ENCODE measurements at regions not wholly inside any gene's neighbourhood (a gene's known extent, or its start where the extent isn't known, plus 50 kb on each side); places are given as distances from the start of the nearest gene placed in this dataset.

GRCh38 chr10:52434734-52435133 lies 120.7 kb downstream of the DKK1 start:
- 88 to 94% methylated on average over 3 to 11 of the region's 11 CpGs for WGBS, 2 donors (ENCODE audit: low coverage in 1 of 2)
- H3K4me3 ChIP-seq: no peak overlapping the region
- H3K27me3 ChIP-seq: no peaks in the 10 kb centered on the region
- in situ Hi-C loops (cut with MboI; ENCODE audit: low pct_ligation_motif_present in 1 of 4, low pct_unique_long_range_greater_than_20kb in 1 of 4, low sequenced_read_pairs in 3 of 4): no loop called here
- intact Hi-C loops (cut with DNase I; ENCODE audit: low total_unique reads): no loop called here
- no peak overlapping the region for H3K27ac ChIP-seq
- no peaks in the 10 kb centered on the region for H3K9me3 ChIP-seq
- TF ChIP-seq POLR2AphosphoS5 (IDR thresholded peaks at IDR 0.05) (no peak), CTCF (IDR thresholded peaks at IDR 0.05) (no peak), POLR2A (IDR thresholded peaks at IDR 0.05) (no peak), EP300 (IDR thresholded peaks at IDR 0.05; ENCODE audit: low read depth) (no peak)
- H3K4me1 ChIP-seq: no peaks in the 10 kb centered on the region
- DNase-seq: no peak
- H3K36me3 ChIP-seq: no peaks in the 10 kb centered on the region

GRCh38 chr10:52436664-52437063 lies 122.6 kb downstream of the DKK1 start:
- no peak overlapping the region for H3K27ac ChIP-seq
- TF ChIP-seq POLR2A (IDR thresholded peaks at IDR 0.05): no peak
- TF ChIP-seq POLR2AphosphoS5 (IDR thresholded peaks at IDR 0.05): no peak
- no peak for TF ChIP-seq EP300 (IDR thresholded peaks at IDR 0.05; ENCODE audit: low read depth)
- TF ChIP-seq CTCF (IDR thresholded peaks at IDR 0.05): no peak
- H3K4me1 ChIP-seq: no peaks in the 10 kb centered on the region
- no peak overlapping the region for H3K4me3 ChIP-seq
- in situ Hi-C loops (cut with MboI; ENCODE audit: low pct_ligation_motif_present in 1 of 4, low pct_unique_long_range_greater_than_20kb in 1 of 4, low sequenced_read_pairs in 3 of 4): no loop called here
- no peak for DNase-seq
- H3K9me3 ChIP-seq: no peaks in the 10 kb centered on the region
- no peaks in the 10 kb centered on the region for H3K27me3 ChIP-seq
- WGBS, 2 donors (ENCODE audit: low coverage in 1 of 2): 67 to 75% methylated on average over 5 of the region's 5 CpGs
- intact Hi-C loops (cut with DNase I; ENCODE audit: low total_unique reads): no loop called here
- H3K36me3 ChIP-seq: no peaks in the 10 kb centered on the region

- Histone ChIP-seq H3K9me3 (no peaks in the 10 kb centered on the region), H3K27ac (no peak overlapping the region), H3K4me1 (no peaks in the 10 kb centered on the region), H3K4me3 (no peak overlapping the region), H3K27me3 (no peaks in the 10 kb centered on the region), H3K36me3 (no peaks in the 10 kb centered on the region)
- WGBS, 2 donors (ENCODE audit: low coverage in 1 of 2): 53 to 57% methylated on average over 1 of the region's 1 CpG
- TF ChIP-seq CTCF (IDR thresholded peaks at IDR 0.05): no peak
- TF ChIP-seq POLR2AphosphoS5 (IDR thresholded peaks at IDR 0.05): no peak
- TF ChIP-seq POLR2A (IDR thresholded peaks at IDR 0.05): no peak
- TF ChIP-seq EP300 (IDR thresholded peaks at IDR 0.05; ENCODE audit: low read depth): no peak
- intact Hi-C loops (cut with DNase I; ENCODE audit: low total_unique reads): no loop called here
- in situ Hi-C loops (cut with MboI; ENCODE audit: low pct_ligation_motif_present in 1 of 4, low pct_unique_long_range_greater_than_20kb in 1 of 4, low sequenced_read_pairs in 3 of 4): no loop called here
- DNase-seq: no peak
These were observed 123.1 kb downstream of the DKK1 start for GRCh38 chr10:52437205-52437646.

- no peak overlapping the region for H3K27ac ChIP-seq
- H3K4me3 ChIP-seq: no peak overlapping the region
- no peaks in the 10 kb centered on the region for H3K27me3 ChIP-seq
- no peak for DNase-seq
- no peaks in the 10 kb centered on the region for H3K4me1 ChIP-seq
- TF ChIP-seq POLR2A (IDR thresholded peaks at IDR 0.05) (no peak), EP300 (IDR thresholded peaks at IDR 0.05; ENCODE audit: low read depth) (no peak), CTCF (IDR thresholded peaks at IDR 0.05) (no peak)
- WGBS, 2 donors (ENCODE audit: low coverage in 1 of 2): 72 to 83% methylated on average over 4 to 6 of the region's 6 CpGs
- H3K36me3 ChIP-seq: no peaks in the 10 kb centered on the region
- in situ Hi-C loops (cut with MboI; ENCODE audit: low pct_ligation_motif_present in 1 of 4, low pct_unique_long_range_greater_than_20kb in 1 of 4, low sequenced_read_pairs in 3 of 4) (no loop called here), intact Hi-C loops (cut with DNase I; ENCODE audit: low total_unique reads) (no loop called here)
- H3K9me3 ChIP-seq: no peaks in the 10 kb centered on the region
These were observed 124.0 kb downstream of the DKK1 start for GRCh38 chr10:52438119-52438518.

Data from transverse colon (tissue), 4 donors.